CD4-positive, alpha-beta memory T cell (primary cell): ENCODE measurements at regions not wholly inside any gene's neighbourhood (a gene's known extent, or its start where the extent isn't known, plus 50 kb on each side); places are given as distances from the start of the nearest gene placed in this dataset.

ENCODE experiments used
- CTCF ChIA-PET: fragments of 350-600 bp; sonication (Branson Sonifier 250); formaldehyde crosslinking; loops from one replicate; lab custom pipeline; 2021; ENCODE audit warnings: inconsistent platforms; ENCODE audit not compliant: partially characterized antibody; lab: Charles Lee
- POLR2A ChIA-PET: fragments of 350-600 bp; sonication (Branson Sonifier 250); formaldehyde crosslinking; loops from one replicate; lab custom pipeline; 2021; ENCODE audit not compliant: partially characterized antibody; lab: Charles Lee
- DNase-seq, 5 donors: peaks; one replicate each; pipeline versions ENCODE4 v3.0.0 to v3.0.0-alpha.2; 2020 to 2022; ENCODE audit warnings: mixed read lengths in 1 of 5
- H3K27ac ChIP-seq: one replicate; pipeline ENCODE4 v1.7.0; 2013; ENCODE audit warnings: low read depth, low read length
- H3K27me3 ChIP-seq: 2 replicates; pipeline ENCODE4 v1.7.0; 2013; ENCODE audit warnings: mild to moderate bottlenecking, low read length, moderate library complexity; ENCODE audit not compliant: insufficient read depth
- H3K36me3 ChIP-seq: 2 replicates; pipeline ENCODE4 v1.7.0; 2013; ENCODE audit warnings: mild to moderate bottlenecking, low read length, moderate library complexity; ENCODE audit not compliant: insufficient read depth
- H3K4me1 ChIP-seq: 2 replicates; pipeline ENCODE4 v1.7.0; 2013; ENCODE audit warnings: mild to moderate bottlenecking, low read length, moderate library complexity; ENCODE audit not compliant: insufficient read depth
- H3K4me3 ChIP-seq, 2 donors: one replicate each; pipeline ENCODE4 v1.7.0; 2013; ENCODE audit warnings: low read length in 2 of 2, mild to moderate bottlenecking in 1 of 2
- H3K9me3 ChIP-seq, 2 donors: one replicate each; pipeline ENCODE4 v1.7.0; 2013; ENCODE audit warnings: low read length in 2 of 2, control low read depth in 1 of 2; ENCODE audit not compliant: control insufficient read depth in 1 of 2
- H3K27ac Mint-ChIP-seq, 7 donors: one replicate each; pipeline ENCODE4 v1.8.0; 2020 to 2021; ENCODE audit warnings: mixed read lengths in 7 of 7, mild to moderate bottlenecking in 6 of 7, inconsistent platforms in 3 of 7, moderate library complexity in 3 of 7
- H3K27me3 Mint-ChIP-seq, 2 donors: one replicate each; pipeline ENCODE4 v1.8.0; 2020 to 2021; ENCODE audit warnings: mixed read lengths in 2 of 2
- H3K36me3 Mint-ChIP-seq, 2 donors: one replicate each; pipeline ENCODE4 v1.8.0; 2020 to 2021; ENCODE audit warnings: mixed read lengths in 2 of 2, inconsistent platforms in 1 of 2, mild to moderate bottlenecking in 1 of 2
- H3K4me1 Mint-ChIP-seq, 4 donors: one replicate each; pipeline ENCODE4 v1.8.0; 2020 to 2021; ENCODE audit warnings: mixed read lengths in 4 of 4, mild to moderate bottlenecking in 1 of 4
- H3K4me3 Mint-ChIP-seq, 8 donors: one replicate each; pipeline ENCODE4 v1.8.0; 2020 to 2021; ENCODE audit warnings: mixed read lengths in 8 of 8, mild to moderate bottlenecking in 7 of 8, moderate library complexity in 6 of 8, inconsistent platforms in 3 of 8
- H3K9me3 Mint-ChIP-seq, 8 donors: one replicate each; pipeline ENCODE4 v1.8.0; 2020 to 2021; ENCODE audit warnings: mixed read lengths in 8 of 8, mild to moderate bottlenecking in 5 of 8, inconsistent platforms in 3 of 8, moderate library complexity in 1 of 8
- intact Hi-C: fragments of 100-400 bp; cut with micrococcal nuclease; formaldehyde crosslinking; loops from one replicate; pipeline ENCODE4 v1.15.1; 2023

DNA sequence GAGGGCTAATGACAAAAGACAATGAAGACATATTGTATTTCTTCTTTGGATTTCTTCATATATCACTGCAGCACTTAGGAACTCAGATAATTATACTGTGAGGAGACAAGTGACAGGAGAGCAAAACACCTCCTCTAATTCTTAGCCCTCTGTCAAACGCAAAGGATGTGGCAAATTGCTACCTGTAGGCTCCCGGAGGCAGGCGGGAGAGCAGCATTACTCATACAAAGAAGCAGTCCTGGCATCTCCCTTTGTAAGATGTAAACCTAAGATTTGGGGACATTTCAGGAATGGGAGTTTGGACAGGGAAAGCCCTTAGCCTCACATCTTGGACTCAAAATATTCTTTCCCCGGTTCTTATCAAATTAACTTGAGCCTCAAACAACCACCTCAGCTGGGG lies 460.8 kb downstream of the SOX2 start:
- Histone ChIP-seq H3K4me3 (no peak overlapping the region), H3K27me3 (no peaks in the 10 kb centered on the region), H3K4me1 (no peaks in the 10 kb centered on the region), H3K36me3 (no peaks in the 10 kb centered on the region), H3K9me3 (no peaks in the 10 kb centered on the region), H3K27ac (no peak overlapping the region)
- no peak overlapping the region for H3K4me3 Mint-ChIP-seq
- intact Hi-C loops, result no loop called here
- no peak overlapping the region for H3K27ac Mint-ChIP-seq
- no peak for DNase-seq
- ChIA-PET POLR2A (no interaction called here), CTCF (no interaction called here)
- no peaks in the 10 kb centered on the region for H3K4me1 Mint-ChIP-seq
- H3K9me3 Mint-ChIP-seq, result peaks cover 0 to 3% (median 0%) of the 10 kb centered on the region in 8 donors
- H3K27me3 Mint-ChIP-seq, result peaks cover 0 to 1% of the 10 kb centered on the region in 2 donors
- no peaks in the 10 kb centered on the region for H3K36me3 Mint-ChIP-seq

DNA sequence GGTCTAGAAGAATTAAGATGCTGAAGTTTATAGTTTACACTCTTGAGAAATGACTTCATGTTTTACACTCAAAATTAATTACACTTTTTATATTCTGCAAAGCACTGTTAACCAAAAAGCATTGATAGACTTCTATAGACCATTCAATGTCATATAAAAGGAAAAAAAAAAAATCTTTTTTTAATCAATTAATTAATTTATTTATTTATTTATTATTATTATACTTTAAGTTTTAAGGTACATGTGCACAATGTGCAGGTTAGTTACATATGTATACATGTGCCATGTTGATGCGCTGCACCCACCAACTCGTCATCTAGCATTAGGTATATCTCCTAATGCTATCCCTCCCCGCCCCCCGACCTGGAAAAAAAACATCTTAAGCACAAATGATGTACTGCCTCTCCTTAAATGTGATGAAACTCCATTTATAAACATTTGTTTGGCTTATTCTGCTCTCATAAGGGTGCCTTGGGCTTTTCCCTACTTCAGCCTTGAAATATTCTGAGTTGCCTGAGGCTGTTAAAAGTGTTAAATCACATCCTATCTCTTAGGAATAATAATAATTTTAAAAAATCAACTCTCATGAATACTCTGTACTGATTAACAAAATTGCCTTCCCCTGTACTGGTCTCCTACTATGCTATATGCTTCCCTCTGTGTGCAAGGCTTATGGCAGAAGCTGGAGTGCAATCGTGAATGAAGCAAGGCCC lies 466.9 kb downstream of the SOX2 start:
- no peaks in the 10 kb centered on the region for H3K27me3 ChIP-seq
- Mint-ChIP-seq H3K27ac (no peak overlapping the region), H3K4me3 (no peak overlapping the region), H3K36me3 (no peaks in the 10 kb centered on the region), H3K9me3 (peaks cover 0 to 7% (median 1%) of the 10 kb centered on the region in 8 donors), H3K4me1 (no peaks in the 10 kb centered on the region), H3K27me3 (peaks cover 0 to 1% of the 10 kb centered on the region in 2 donors)
- no peak overlapping the region for H3K4me3 ChIP-seq
- no peaks in the 10 kb centered on the region for H3K9me3 ChIP-seq
- no peak for DNase-seq
- intact Hi-C loops, result no loop called here
- ChIA-PET POLR2A (no interaction called here), CTCF (no interaction called here)
- H3K27ac ChIP-seq, result no peak overlapping the region
- H3K36me3 ChIP-seq, result no peaks in the 10 kb centered on the region
- H3K4me1 ChIP-seq, result no peaks in the 10 kb centered on the region

DNA sequence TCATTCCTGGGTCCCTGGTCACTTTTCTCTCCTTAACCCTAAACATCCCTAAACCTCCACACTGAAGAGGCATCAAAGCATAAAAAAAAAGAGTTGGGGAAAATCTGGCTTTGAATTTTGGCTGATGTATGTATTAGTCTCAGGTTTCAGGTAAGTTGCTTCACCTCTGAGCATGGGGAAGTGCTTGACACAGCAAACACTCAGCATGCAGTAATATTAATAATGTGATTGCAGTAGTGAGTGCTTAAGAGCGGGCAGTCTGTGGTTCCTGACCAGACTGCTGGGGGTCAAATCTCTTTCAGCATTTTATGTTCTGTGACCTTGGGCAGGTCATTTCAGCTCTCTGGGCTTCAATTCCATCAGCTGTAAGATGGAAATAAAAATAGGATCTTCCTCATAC lies 467.9 kb downstream of the SOX2 start:
- Histone ChIP-seq H3K4me1 (no peaks in the 10 kb centered on the region), H3K9me3 (no peaks in the 10 kb centered on the region), H3K4me3 (no peak overlapping the region), H3K27ac (no peak overlapping the region), H3K36me3 (no peaks in the 10 kb centered on the region), H3K27me3 (no peaks in the 10 kb centered on the region)
- no peak for DNase-seq
- no peaks in the 10 kb centered on the region for H3K36me3 Mint-ChIP-seq
- no peak overlapping the region for H3K4me3 Mint-ChIP-seq
- no peaks in the 10 kb centered on the region for H3K4me1 Mint-ChIP-seq
- CTCF ChIA-PET, result no interaction called here
- no peak overlapping the region for H3K27ac Mint-ChIP-seq
- POLR2A ChIA-PET, result no interaction called here
- peaks cover 0 to 1% of the 10 kb centered on the region in 2 donors for H3K27me3 Mint-ChIP-seq
- H3K9me3 Mint-ChIP-seq, result peaks cover 0 to 7% (median 1%) of the 10 kb centered on the region in 8 donors
- intact Hi-C loops, result no loop called here

DNA sequence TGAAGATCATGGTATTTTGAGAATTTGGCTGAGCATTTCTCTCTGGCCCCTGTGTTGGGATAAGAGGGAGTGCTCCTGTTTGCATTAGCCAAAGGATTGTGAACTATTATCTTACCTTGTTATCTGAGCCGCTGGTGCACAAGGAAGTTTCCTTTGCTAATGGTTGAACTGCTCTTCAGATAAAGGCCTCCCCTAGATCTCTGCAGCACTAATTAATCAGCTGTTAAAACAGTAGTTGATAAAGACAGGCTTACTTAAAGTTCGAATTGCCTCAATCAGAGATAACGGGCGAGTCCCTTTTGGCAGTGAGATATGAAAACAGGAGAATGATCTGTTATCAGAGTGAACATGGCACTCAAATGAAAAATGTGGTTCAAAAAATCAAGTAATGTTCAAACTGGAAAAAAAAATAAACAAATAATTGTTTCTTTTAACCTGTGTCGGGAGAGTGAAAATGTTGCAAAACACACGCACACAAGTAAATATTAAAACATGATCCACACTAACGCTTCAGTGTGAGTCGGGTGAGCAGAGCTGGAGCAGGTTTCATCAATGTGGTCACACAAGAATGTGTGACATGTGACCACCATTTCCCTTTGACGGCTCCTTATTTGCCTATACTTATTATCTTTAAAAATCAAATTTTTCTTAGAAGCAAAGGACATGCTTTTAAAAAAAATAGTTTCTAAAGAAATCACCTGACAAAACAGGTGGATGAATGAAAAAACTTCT lies 469.1 kb downstream of the SOX2 start:
- Mint-ChIP-seq H3K4me3 (no peak overlapping the region), H3K4me1 (no peaks in the 10 kb centered on the region), H3K9me3 (peaks cover 0 to 7% (median 1%) of the 10 kb centered on the region in 8 donors), H3K36me3 (no peaks in the 10 kb centered on the region), H3K27ac (no peak overlapping the region), H3K27me3 (no peaks in the 10 kb centered on the region)
- intact Hi-C loops, result no loop called here
- Histone ChIP-seq H3K27ac (no peak overlapping the region), H3K27me3 (no peaks in the 10 kb centered on the region), H3K4me1 (no peaks in the 10 kb centered on the region), H3K36me3 (no peaks in the 10 kb centered on the region), H3K4me3 (no peak overlapping the region), H3K9me3 (no peaks in the 10 kb centered on the region)
- ChIA-PET CTCF (no interaction called here), POLR2A (no interaction called here)
- no peak for DNase-seq

DNA sequence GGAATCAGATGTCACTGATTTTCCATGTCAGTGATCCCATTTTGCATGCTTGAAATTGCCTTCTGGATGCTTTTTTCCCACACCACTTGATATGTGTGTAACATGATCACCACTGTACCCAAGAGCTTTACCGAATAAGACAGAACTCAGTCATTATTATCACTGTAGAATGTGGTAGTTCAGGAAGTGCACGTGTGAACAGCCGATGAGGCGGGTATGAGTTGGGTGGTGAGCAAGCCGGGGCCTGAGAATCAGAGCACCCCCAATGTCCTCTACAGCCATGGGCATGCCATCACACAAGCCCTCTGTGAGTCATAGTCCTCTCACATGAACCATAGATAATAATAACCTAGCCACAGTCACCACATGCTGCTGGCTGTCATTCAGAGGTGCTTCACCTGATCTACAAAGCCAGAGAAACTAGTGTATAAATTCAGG lies 470.8 kb downstream of the SOX2 start:
- no peak overlapping the region for H3K27ac Mint-ChIP-seq
- CTCF ChIA-PET, result no interaction called here

DNA sequence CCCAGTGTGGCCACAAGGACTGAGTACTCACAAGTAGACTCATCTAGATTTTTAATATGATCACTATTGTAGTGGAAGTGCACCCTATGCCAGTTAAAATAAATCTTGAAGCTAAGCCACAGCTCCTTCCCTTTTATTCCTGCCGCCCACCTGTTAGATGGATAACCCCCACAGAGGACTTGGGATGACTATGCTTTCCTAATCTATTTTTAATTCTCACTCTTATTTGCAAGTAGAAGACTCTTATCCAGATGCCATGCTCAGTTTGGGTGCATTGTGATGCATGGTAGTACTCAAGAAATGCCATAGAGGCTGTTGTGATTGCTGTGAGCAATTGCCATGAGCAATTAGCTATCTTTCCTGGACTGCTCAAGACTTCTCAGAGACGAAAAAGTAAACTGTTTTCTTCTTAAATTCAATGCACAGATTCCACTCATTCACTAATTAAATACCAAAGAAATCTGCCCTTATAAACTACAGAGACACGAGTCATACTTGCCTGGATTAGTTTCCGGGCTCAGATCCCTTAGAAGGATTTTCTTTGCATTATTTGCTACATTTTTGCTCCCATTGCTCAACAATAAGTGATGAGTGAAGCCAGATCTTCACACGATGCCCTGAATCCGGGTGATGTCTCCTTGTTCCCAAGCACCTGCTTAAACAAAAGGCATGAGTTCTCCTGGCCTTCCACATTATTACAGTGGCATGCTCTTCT lies 472.1 kb downstream of the SOX2 start:
- intact Hi-C loops, result no loop called here
- Histone ChIP-seq H3K27ac (no peak overlapping the region), H3K4me3 (no peak overlapping the region), H3K9me3 (no peaks in the 10 kb centered on the region), H3K4me1 (no peaks in the 10 kb centered on the region), H3K27me3 (no peaks in the 10 kb centered on the region), H3K36me3 (no peaks in the 10 kb centered on the region)
- no peak overlapping the region for H3K4me3 Mint-ChIP-seq
- no peaks in the 10 kb centered on the region for H3K27me3 Mint-ChIP-seq
- H3K36me3 Mint-ChIP-seq, result no peaks in the 10 kb centered on the region
- POLR2A ChIA-PET, result no interaction called here
- no peaks in the 10 kb centered on the region for H3K4me1 Mint-ChIP-seq
- H3K9me3 Mint-ChIP-seq, result peaks cover 0 to 11% (median 4%) of the 10 kb centered on the region in 8 donors
- CTCF ChIA-PET, result no interaction called here
- no peak overlapping the region for H3K27ac Mint-ChIP-seq
- DNase-seq, result no peak

More for the DNA sequence above, 470.8 kb downstream of the SOX2 start:
- no peak for DNase-seq
- no peak overlapping the region for H3K4me3 Mint-ChIP-seq
- H3K4me1 ChIP-seq, result no peaks in the 10 kb centered on the region
- intact Hi-C loops, result no loop called here
- no peaks in the 10 kb centered on the region for H3K36me3 Mint-ChIP-seq
- H3K4me1 Mint-ChIP-seq, result no peaks in the 10 kb centered on the region
- H3K9me3 ChIP-seq, result no peaks in the 10 kb centered on the region
- H3K4me3 ChIP-seq, result no peak overlapping the region
- H3K36me3 ChIP-seq, result no peaks in the 10 kb centered on the region
- no peaks in the 10 kb centered on the region for H3K27me3 Mint-ChIP-seq
- no peaks in the 10 kb centered on the region for H3K27me3 ChIP-seq
- H3K9me3 Mint-ChIP-seq, result peaks cover 0 to 9% (median 4%) of the 10 kb centered on the region in 8 donors
- H3K27ac ChIP-seq, result no peak overlapping the region
- POLR2A ChIA-PET, result no interaction called here

DNA sequence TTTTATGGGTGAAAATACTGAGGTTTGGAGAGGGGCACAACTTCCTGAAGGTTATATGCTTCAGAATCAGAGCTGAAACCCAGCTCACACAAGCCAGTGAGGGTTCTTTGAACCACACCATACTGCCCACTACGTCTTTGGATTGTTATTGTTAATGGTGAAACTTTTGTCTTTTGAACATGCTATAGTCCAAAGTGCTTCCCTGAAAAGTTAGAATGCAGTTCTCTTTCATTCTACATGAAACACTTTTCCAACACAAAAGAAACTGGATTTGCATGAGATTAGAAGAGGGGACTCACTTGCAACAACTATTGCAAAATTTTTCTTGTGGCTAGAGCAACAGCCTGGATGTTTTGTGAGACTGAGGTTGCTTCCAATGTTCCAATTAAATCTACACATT lies 473.6 kb downstream of the SOX2 start:
- Histone ChIP-seq H3K27ac (no peak overlapping the region), H3K27me3 (no peaks in the 10 kb centered on the region), H3K4me3 (no peak overlapping the region), H3K36me3 (no peaks in the 10 kb centered on the region), H3K4me1 (no peaks in the 10 kb centered on the region), H3K9me3 (no peaks in the 10 kb centered on the region)
- no peaks in the 10 kb centered on the region for H3K36me3 Mint-ChIP-seq
- no peaks in the 10 kb centered on the region for H3K4me1 Mint-ChIP-seq
- peaks cover 0 to 12% (median 4%) of the 10 kb centered on the region in 8 donors for H3K9me3 Mint-ChIP-seq
- no peak overlapping the region for H3K27ac Mint-ChIP-seq
- DNase-seq, result no peak
- ChIA-PET POLR2A (no interaction called here), CTCF (interaction anchor here (1.5 kb wide), 1 partner anchor 8 kb away, joined by 3 read pairs; no protein-coding TSS in a partner anchor)
- no peak overlapping the region for H3K4me3 Mint-ChIP-seq
- no peaks in the 10 kb centered on the region for H3K27me3 Mint-ChIP-seq
- intact Hi-C loops, result no loop called here
